NCI-H1417 (cell line): ENCODE measurements at regions not wholly inside any gene's neighbourhood (a gene's known extent, or its start where the extent isn't known, plus 50 kb on each side); places are given as distances from the start of the nearest gene placed in this dataset.
"Not testable (repeated sequence)": the region's sequence is repeated elsewhere in the genome, so short reads cannot be mapped to it uniquely, and the experiment has no call there.

Source experiments
- DNase-seq, 3 experiments: peaks; one replicate each; lab custom pipeline; 2025; lab: John Stamatoyannopoulos, UW

DNA sequence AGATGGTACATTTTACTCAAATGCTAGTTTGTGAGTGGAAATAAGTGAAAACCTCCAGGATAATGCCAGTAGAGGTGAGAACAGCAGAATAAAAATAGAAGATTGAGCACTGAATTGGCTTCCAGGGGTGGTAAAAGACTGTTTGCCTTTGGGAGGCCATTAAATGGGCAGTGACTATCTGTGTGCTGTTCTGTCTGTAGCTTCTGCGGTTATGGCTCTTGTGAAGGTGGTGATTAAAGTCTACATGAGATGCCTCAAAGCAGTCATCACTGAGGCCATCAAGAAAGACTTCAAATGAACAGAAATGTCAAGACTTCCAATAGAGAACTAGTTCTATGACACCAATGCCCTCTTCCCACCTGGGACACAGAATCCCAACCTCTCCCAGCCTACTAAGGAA lies 108.8 kb downstream of the EFHB start:
- DNase-seq: no peak

DNA sequence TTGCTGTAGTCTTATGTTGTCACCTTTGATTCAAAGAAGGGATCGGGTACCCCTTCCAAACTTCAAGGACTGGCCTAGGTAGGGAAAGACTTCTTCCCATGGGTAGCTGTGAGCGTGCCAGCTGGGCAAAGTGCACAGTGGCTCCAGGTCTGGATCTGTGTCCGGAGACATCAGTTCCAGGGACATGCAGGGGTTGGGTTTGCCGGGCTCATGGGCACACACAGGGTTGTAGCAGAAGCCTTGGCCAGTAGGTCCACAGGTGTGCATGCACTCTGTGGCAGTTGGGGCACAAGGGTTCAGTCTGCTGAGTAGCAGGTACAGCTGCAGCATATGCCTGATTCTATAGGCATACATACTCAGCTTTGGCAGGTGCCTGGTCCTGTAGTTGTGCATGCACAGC lies 111.2 kb downstream of the EFHB start:
- no peak for DNase-seq

DNA sequence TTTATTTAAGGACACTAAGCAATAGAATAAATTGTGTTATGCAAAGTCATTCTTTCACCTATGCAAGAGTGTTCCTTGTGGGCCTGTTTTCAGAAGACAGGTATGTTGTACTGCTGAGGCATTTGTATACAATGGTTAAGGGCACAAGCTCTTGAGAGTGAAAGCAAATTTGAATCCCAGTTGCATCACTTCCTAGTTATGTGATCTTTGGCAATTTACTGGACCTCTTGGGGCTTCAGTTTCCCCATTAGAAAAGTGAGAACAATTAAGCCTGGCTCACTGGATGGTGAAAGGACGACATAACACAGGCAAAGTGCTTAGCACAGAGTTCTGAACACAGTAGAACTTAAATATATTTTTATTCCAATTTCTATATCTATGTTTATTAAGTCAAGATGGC lies 117.4 kb downstream of the EFHB start:
- DNase-seq: no peak

DNA sequence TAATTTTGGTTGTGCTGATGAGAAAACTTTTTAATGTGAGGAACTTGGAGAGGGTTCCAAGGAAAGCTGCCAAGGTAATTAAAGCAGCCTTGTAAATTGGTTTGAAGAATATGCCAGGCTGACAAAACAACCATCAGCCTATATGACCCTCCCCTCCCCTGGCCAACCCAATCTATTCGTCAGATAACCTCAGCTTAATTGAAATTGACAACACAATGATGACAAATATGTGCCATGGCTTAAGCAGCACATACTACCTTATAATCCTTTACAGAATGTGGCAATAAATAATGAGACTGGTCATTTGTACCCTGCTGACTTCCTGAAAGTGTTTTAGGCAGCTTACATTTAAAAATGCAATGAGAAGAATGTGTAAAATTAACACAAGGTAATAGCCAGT lies 118.2 kb downstream of the EFHB start:
- no peak for DNase-seq

DNA sequence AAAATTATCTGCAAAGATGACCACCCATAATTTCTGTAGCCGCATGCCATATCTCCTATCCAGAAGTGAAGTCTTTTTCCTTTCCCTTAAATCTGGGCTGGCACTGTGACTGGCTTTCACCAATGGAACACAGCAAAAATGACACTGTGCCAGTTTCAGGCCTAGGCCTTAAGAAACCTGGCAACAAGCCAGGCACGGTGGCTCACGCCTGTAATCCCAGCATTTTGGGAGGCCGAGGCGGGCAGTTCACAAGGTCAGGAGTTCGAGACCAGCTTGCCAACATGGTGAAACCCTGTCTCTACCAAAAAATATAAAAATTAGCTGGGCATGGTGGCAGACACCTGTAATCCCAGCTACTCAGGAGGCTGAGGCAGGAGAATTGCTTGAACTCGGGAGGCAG lies 120.3 kb downstream of the EFHB start:
- DNase-seq: not testable (repeated sequence)

DNA sequence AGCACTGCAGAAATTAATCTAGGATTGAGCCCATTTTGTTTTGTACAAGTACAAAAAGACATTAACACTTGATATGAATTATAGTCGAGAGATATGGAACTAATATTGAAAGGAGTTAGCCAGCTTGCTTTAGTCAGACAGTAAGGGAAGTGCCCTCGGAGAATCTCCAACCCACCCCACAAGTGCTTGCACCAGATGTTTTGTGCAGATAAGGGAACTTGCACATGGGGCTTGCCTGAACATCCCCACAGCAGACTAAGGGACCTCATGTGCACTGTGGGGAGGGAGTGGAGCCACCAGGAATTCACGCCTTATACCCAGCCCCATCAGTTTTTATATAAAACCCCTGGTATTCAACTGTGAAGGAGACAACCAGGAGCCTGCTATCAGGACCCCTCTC lies 122.3 kb downstream of the EFHB start:
- no peak for DNase-seq

DNA sequence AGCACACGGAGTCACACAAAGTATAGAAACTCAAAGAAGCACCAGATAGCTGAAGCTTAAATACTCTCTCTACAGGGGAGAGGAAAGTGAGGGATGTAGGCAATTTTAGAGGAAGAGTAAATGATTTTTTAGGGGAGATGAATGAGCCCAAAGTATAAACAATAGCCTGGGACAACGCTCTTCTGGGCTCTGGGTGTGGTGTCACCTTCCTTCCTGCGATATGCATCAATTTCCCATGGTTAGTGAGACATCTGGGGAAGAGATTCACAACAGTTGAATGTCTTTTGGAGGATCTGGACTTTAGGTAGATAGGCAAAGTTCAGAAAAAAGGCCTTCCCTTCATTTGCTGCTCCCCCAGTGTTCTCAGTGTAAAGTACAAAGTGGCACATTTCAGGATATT lies 125.2 kb downstream of the EFHB start:
- no peak for DNase-seq

DNA sequence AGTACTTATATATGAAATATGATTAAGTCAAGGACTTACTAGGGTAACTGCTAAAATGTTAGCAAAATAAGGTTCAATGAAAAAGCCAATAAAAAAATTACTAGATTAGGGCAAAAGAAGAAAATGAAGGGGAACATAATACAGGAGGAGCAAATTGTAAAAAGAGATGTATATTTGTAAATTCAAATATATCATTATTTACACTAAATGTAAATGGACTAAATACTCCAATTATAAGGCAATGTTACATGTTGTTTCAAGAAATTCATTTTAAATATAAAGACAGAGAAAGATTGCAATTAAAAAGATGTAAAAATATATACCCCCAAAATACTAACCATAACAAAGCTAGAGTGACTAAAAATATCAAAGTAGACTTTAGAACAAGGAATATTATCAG lies 134.1 kb downstream of the EFHB start:
- no peak for DNase-seq

DNA sequence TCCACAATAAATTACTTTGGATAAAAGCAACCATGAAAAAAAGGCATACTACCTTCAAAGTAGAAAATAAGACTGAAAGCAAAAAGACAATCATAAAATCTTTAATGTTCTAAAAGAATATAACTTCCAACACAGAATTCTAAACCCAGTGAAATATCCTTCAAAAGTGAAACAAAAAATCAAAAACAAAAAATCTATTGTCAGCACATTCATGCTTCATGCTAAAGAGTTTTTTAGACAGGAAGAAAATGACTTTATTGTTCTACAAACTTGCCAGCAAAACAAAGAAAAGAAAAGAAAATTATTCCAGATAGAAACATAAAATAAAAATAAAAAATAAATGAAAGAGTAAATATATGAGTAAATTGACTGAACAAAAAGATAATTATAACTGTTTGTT lies 134.9 kb downstream of the EFHB start:
- DNase-seq: no peak

DNA sequence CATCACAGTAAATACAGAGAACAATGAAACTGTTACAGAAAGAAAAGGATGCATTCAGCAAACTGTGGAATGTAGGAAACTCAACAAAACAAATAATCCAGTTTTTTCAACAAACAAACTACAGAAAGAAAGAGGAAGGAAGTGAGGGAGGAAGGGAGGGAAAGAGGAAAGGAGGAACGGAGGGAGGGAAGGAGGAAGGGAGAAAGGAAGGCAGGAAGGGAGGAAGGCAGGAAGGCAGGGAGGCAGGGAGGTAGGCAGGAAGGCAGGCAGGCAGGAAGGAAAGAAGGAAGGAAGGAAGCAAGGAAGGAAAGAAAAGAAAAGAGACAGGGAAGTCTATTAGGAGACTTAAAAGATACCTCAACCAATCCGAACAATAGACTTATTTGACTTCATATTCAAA lies 135.7 kb downstream of the EFHB start:
- DNase-seq: no peak

DNA sequence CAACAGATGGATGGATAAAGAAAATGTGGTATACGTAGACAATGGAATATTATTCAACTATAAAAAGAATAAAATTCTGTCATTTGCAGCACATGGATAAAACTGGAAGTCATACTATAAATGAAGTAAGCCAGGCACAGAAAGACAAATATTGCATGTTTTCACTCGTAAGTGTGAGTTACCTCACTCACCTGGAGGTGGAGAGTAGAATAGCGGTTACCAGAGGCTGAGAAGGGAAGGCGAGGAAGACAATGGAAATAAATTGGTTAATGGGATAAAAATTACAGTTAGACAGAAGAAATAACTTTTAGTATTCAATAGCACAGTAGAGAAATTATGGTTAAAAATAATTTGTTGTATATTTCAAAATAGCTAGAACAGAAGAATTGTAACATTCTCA lies 141.6 kb downstream of the EFHB start:
- no peak for DNase-seq

DNA sequence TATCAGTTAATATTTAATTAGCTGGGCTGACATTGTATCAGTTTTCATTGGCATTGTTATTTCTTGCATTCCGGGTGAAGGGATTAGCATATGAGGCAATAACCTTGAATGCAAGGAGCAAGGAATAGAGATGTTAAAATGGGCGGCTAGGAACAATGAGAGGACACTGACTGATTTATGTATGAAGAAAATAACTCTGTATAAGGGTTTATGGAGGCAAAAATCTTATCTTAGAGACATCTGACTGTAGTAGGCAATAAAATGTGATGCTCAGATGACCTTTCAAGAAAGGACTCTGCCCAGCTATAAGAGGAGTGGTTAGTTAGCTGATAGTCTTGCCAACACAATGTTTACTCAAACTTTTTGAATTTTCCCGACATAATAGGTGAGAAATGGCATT lies 158.3 kb downstream of the EFHB start:
- no peak for DNase-seq

DNA sequence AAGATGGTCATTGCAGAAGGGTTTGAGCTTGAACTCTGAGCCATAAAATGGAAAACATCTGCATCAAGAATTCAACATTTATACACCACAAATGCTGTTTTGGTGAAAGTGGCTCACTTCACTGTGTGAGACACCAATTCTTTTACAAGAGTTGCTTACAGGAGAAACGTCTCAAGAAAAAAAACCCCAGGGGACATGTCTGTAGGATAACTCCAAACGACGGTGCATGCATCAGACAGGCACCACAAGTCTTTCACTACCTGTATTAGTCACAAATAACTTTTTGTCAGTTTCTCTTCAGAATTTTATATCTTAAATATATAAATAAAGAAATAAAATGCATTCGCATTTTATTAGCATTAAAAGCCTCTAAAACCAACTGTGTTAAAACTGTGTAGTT lies 164.3 kb downstream of the EFHB start:
- DNase-seq: no peak

DNA sequence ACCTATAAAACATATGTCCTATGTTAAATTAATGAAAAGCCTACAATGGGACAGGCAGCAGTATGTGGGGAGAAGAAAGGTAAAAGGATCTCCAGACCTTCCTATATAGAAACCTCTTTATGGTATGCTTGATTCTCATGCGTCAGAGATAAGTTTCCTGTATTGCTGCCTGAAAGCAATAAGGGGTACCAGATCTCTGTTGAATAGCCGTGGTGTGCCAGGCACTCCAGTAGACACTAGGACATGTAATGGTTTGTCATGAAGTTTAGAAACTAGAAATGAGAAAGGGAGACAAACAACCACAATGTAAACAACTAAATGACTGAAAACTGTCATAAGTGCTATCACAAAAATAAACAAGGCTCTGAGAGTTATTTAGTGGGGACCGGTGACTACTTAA lies 168.1 kb downstream of the EFHB start:
- no peak for DNase-seq

DNA sequence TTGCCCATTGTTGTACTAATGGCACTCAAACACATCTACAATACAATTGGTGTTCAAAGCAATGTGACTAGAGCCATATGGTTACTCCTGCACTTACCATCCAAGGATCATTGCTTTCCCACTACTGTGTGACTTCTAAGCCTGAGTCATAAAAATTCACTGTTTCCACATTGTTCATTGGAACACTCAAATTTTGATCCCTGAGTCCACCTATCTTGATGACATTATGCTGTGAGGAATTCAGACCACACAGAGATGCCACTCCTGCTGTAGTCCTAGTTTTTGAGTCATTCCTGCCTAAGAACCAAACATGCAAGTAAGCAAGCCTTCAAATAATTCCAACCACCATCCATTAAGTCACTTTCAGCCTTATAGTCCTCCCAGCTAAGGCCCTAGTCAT lies 176.2 kb downstream of the EFHB start:
- DNase-seq: no peak

DNA sequence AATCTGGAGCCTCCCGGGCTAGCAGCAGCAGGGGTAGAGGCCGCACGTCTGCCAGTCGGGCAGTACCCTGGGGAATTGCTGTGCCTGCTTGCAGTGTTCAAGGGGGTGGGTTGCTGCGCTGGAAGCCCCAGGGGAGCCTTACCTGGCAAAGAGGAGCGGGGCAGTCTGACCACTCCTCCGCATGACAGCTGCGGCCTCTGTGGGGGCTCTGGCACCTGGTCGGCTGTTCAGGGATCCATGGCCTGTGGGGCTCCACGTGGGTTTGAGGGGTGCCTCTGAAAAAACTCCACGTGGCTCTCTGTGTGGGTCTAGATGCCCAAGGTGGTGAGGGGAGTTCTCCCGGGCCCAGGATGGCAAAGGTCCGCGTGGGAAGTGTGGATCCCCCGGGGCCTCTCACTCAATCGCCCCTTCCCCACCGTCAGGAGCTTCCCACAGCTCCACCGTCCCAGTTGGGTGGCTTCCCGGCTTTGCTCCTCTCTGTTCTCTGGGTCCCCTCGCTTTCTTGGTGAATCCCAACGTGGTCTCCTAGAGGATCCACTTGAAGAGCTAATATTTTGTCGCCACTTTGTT lies 184.5 kb downstream of the EFHB start:
- no peak for DNase-seq

DNA sequence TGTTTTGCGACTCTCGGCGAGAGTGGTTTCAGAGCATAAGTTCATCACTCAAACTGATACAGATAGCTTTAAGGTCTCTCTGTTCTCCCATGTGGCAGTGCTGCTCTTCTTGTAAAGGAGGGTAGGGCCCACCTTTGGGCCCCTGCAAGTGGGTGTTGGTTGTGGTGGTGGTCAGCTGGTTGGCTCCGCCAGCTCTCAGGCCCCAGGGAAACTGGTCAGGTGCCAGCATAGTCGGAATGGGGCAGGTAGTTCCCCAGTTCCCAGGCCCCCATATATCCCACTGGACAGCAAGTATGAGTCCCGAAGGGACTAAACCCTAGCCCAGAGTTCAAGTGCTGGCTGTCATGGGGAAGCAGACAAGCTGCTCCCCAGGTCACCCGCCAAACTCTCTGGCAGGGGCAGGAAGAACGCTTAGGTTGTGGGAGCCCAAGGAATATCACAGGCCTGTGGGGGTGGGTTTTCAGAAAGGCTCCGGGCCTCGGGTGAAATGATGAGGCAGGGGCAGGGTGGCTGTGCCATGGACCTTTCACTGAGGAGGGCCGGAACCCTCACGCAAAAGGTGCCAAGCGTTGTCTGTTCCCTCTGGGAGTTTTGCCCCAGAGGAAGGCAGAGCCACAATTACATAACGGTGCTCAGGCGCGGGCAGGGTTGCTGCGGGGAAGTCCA lies 185.1 kb downstream of the EFHB start:
- DNase-seq: no peak

DNA sequence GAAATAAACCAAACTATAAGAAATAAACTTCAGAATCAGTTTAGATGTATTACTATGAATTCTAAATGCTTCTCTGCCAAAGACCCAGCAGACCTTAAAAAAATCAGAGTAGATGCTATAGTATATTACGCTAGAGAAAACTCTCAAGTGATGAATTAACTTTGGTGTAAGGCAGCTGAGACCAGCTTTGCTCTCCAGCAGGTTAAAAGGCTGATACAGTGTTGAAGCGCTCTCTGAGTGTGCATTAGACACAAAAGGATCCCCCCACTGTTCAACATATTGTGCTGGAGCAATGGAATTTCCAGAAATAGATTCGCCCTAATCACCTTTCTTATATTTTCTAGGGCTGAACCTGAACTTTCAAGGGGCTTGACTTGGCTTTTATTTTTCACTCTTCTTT lies 190.0 kb downstream of the EFHB start:
- DNase-seq: no peak

DNA sequence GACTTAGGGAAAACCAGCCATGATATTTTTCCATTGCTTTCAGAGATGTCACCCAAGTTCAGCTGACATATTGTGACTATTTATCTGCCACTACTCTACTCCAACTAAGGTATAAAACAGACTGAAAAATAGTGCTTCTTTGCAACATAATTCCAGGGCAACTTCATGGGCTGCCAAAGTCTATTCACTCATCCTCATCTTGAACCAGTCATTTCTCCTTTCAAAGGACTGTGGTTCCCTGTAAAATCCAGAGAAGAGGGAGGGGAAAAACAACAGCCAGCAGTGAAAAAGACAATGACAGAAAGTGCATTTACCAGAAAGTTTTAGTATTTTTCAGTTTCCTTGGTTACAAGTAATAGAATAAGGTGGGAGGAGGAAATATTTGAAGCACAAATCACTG lies 191.1 kb downstream of the EFHB start:
- no peak for DNase-seq

DNA sequence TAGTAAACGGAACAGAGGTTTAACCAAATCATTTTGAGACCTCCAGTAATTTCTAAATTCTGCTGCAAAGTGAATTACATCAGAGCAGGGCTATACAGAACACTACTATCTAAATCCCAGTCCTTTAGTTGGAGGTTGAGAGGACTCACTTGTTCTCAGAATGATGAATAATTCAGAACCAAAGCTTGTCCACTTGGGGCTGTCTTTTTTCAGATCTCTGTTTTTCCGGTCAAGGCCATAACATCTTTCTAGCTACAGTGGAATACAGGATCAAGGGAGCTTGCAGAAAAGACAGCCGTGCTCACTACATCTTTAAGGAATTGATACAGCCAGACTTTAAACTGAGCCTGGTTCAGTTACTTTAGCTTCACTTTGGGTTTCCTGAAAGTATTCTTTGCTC lies 194.5 kb downstream of the EFHB start:
- DNase-seq: no peak

DNA sequence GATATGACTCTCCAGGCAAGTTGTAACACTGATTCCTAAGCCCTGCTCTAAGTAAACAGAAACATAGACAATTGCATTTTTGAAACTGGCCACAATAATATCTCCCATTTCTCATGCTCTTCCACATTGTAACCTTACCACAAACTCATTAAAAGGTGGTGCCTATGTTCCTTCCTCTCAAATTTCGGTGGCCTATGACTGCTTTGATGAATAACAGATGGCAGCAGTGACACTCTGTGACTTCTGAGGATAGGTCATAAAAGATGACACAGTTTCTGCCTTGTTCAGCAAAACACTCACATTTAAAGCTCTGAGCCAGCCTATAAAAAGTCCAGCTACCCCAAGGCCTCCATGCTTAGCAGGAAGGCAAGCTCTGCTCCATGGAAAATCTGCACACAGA lies 195.2 kb downstream of the EFHB start:
- no peak for DNase-seq

DNA sequence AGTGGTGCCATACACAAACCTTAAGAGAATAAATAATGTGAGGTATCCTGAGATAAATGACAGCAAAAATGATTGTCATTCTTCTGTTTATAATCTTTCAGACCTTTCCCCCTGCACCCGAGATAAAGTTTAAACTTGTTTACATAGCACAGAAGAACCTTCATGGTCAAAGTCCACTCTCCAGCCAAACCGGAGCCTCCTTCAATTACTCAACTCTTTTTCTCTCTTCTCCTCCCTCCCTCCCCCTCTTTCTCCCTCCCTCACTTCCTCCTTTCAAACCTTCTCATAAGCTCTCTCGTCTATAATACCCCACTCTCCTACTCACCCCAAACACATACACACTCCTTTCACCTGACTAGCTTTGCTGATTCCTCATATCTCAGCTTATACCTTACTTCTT lies 198.9 kb downstream of the EFHB start:
- DNase-seq: no peak

DNA sequence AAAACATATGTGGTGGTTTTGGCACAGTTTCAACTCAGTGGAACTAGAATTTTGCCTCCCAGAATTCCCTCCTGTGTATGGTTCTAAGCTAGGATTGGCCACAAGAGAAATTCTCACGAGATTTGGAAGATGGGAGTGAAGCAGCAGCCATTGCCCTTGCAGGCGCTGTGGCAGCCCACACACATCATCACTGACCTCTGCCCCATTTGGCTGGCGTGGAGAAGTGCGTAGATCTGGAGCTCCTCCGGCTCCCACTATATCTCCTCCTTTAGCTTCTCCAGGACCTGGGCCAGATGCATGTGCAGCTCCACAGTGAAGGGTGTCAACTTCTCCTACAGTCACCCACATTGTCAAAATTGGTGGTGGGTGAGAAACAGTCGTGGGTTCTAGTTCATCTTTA lies 199.6 kb downstream of the EFHB start:
- no peak for DNase-seq

DNA sequence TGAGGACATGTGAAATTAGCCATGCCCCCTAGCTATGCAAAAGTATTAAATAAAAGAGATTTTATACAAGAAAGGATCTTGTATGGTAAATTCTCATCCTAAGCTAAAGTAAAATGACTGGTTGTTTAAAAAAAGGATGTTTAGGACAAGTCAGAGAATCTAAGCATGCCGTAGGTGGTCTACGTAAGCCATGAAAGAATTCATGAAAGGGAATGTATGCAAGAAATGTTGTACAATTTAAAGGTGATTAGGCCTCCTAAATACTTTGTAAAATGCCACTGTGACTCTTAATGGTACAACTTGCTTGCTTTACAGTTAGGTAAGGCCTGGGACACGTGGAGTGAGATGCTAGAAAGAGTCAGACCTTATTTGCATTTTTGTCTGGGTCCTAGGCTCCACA lies 209.0 kb downstream of the EFHB start:
- DNase-seq: no peak

DNA sequence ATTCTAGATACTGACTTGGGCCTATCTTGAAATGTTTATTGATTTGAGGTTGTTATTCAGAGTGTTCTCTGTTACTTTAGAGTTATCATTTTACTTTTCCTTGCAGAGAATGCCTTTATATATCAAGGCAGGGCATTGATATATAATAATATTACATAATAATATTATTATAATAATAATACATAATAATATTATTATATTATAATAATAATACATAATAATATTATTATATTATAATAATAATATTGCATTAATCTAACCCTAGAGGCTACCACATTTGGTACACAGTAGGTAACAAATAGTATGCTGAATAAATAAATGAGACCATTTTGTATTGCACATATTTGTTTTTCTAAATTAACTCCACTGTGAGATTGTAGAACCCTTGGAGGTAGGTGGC lies 216.3 kb downstream of the EFHB start:
- DNase-seq: no peak
